Parathyroid adenoma (tissue), 2 donors: ENCODE measurements at regions not wholly inside any gene's neighbourhood (a gene's known extent, or its start where the extent isn't known, plus 50 kb on each side); places are given as distances from the start of the nearest gene placed in this dataset.

Source experiments
- H2AFZ ChIP-seq: fragments of 300-600 bp; sonication (generic); one replicate; pipeline ENCODE4 v1.7.0; 2017; ENCODE audit warnings: antibody characterized with exemption, mild to moderate bottlenecking
- H3K27ac ChIP-seq: fragments of 300-600 bp; sonication (generic); one replicate; pipeline ENCODE4 v1.7.0; 2017
- H3K27me3 ChIP-seq: fragments of 300-600 bp; sonication (generic); one replicate; pipeline ENCODE4 v1.7.0; 2017; ENCODE audit warnings: low read length; ENCODE audit not compliant: control insufficient read depth, insufficient read depth
- H3K36me3 ChIP-seq: fragments of 300-600 bp; sonication (generic); one replicate; pipeline ENCODE4 v1.7.0; 2017; ENCODE audit warnings: low read length; ENCODE audit not compliant: control insufficient read depth, insufficient read depth
- H3K4me1 ChIP-seq: fragments of 300-600 bp; sonication (generic); one replicate; pipeline ENCODE4 v1.7.0; 2017; ENCODE audit warnings: control low read depth
- H3K4me2 ChIP-seq: fragments of 300-600 bp; sonication (generic); one replicate; pipeline ENCODE4 v1.7.0; 2017; ENCODE audit warnings: low read length
- H3K4me3 ChIP-seq: fragments of 300-600 bp; sonication (generic); one replicate; pipeline ENCODE4 v1.7.0; 2017; ENCODE audit warnings: low read depth, low read length
- H3K79me2 ChIP-seq: fragments of 300-600 bp; sonication (generic); one replicate; pipeline ENCODE4 v1.7.0; 2017; ENCODE audit warnings: control low read depth
- H3K9ac ChIP-seq: fragments of 300-600 bp; sonication (generic); one replicate; pipeline ENCODE4 v1.7.0; 2017; ENCODE audit warnings: mild to moderate bottlenecking
- H3K9me3 ChIP-seq: fragments of 300-600 bp; sonication (generic); one replicate; pipeline ENCODE4 v1.7.0; 2017; ENCODE audit warnings: low read length; ENCODE audit not compliant: control insufficient read depth
- CTCF ChIP-seq: fragments of 300-600 bp; sonication (generic); IDR thresholded peaks from one replicate; pipeline ENCODE4 v1.7.0; 2017; ENCODE audit warnings: antibody characterized with exemption, mild to moderate bottlenecking
- donor health status: primary hyperparathyroidism.

- H2AFZ ChIP-seq: no peak overlapping the region
- no peaks in the 10 kb centered on the region for H3K36me3 ChIP-seq
- H3K79me2 ChIP-seq: no peaks in the 10 kb centered on the region
- H3K9me3 ChIP-seq: no peaks in the 10 kb centered on the region
- H3K9ac ChIP-seq: no peak overlapping the region
- H3K4me2 ChIP-seq: no peak overlapping the region
- no peak overlapping the region for H3K4me3 ChIP-seq
- no peak overlapping the region for H3K27ac ChIP-seq
- TF ChIP-seq CTCF: no peak
- no peaks in the 10 kb centered on the region for H3K27me3 ChIP-seq
- H3K4me1 ChIP-seq: no peaks in the 10 kb centered on the region
Observed at GRCh38 chr7:27389496-27389895, 146.9 kb downstream of the EVX1 start.

GRCh38 chr7:27392477-27392876 is 149.9 kb downstream of the EVX1 start:
- H3K36me3 ChIP-seq: no peaks in the 10 kb centered on the region
- H3K79me2 ChIP-seq: no peaks in the 10 kb centered on the region
- H3K4me2 ChIP-seq: no peak overlapping the region
- H3K9ac ChIP-seq: no peak overlapping the region
- no peaks in the 10 kb centered on the region for H3K27me3 ChIP-seq
- H3K4me3 ChIP-seq: no peak overlapping the region
- H3K9me3 ChIP-seq: no peaks in the 10 kb centered on the region
- TF ChIP-seq CTCF: no peak
- H3K4me1 ChIP-seq: no peaks in the 10 kb centered on the region
- H2AFZ ChIP-seq: no peak overlapping the region
- no peak overlapping the region for H3K27ac ChIP-seq

- H3K27me3 ChIP-seq: no peaks in the 10 kb centered on the region
- no peaks in the 10 kb centered on the region for H3K79me2 ChIP-seq
- H2AFZ ChIP-seq: no peak overlapping the region
- H3K9ac ChIP-seq: no peak overlapping the region
- H3K36me3 ChIP-seq: no peaks in the 10 kb centered on the region
- no peak overlapping the region for H3K27ac ChIP-seq
- no peak overlapping the region for H3K4me3 ChIP-seq
- TF ChIP-seq CTCF: no peak
- no peak overlapping the region for H3K4me2 ChIP-seq
- no peaks in the 10 kb centered on the region for H3K4me1 ChIP-seq
- no peaks in the 10 kb centered on the region for H3K9me3 ChIP-seq
Observed at GRCh38 chr7:27394871-27395270, 152.3 kb downstream of the EVX1 start.

- H3K79me2 ChIP-seq: no peaks in the 10 kb centered on the region
- H3K36me3 ChIP-seq: no peaks in the 10 kb centered on the region
- no peak overlapping the region for H2AFZ ChIP-seq
- no peak overlapping the region for H3K4me3 ChIP-seq
- H3K4me2 ChIP-seq: no peak overlapping the region
- H3K27ac ChIP-seq: no peak overlapping the region
- TF ChIP-seq CTCF: no peak
- no peaks in the 10 kb centered on the region for H3K9me3 ChIP-seq
- H3K27me3 ChIP-seq: no peaks in the 10 kb centered on the region
- H3K4me1 ChIP-seq: no peaks in the 10 kb centered on the region
- H3K9ac ChIP-seq: no peak overlapping the region
Observed at GRCh38 chr7:27395626-27396025, 153.0 kb downstream of the EVX1 start.

GRCh38 chr7:27397503-27397902 is 154.9 kb downstream of the EVX1 start:
- no peak for TF ChIP-seq CTCF
- Histone ChIP-seq H3K9ac (no peak overlapping the region), H3K4me3 (no peak overlapping the region), H3K27me3 (no peaks in the 10 kb centered on the region), H3K9me3 (no peaks in the 10 kb centered on the region), H3K36me3 (no peaks in the 10 kb centered on the region), H3K4me1 (no peaks in the 10 kb centered on the region), H3K79me2 (no peaks in the 10 kb centered on the region), H3K27ac (no peak overlapping the region), H3K4me2 (no peak overlapping the region), H2AFZ (no peak overlapping the region)
